HG03039 (cell line): ENCODE measurements at regions not wholly inside any gene's neighbourhood (a gene's known extent, or its start where the extent isn't known, plus 50 kb on each side); places are given as distances from the start of the nearest gene placed in this dataset.
"Not testable (repeated sequence)": the region's sequence is repeated elsewhere in the genome, so short reads cannot be mapped to it uniquely, and the experiment has no call there.

Experiments
- ATAC-seq: cut with Tn5 transposase; IDR thresholded peaks from one replicate; pipeline ENCODE4 v1.9.1; 2021; ENCODE audit warnings: mild to moderate bottlenecking, moderate library complexity; ENCODE audit not compliant: unreplicated experiment

DNA sequence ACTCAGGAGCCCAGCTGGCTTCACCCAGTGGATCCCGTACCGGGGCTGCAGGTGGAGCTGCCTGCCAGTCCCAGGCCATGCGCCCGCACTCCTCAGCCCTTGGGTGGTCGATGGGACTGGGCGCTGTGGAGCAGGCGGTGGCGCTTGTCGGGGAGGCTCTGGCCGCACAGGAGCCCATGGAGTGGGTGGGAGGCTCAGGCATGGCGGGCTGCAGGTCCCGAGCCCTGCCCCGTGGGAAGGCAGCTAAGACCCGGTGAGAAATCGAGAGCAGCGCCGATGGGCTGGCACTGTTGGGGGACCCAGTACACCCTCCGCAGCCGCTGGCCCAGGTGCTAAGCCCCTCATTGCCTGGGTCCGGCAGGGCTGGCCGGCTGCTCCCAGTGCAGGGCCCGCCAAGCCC, 1205.6 kb downstream of the DIAPH3 start:
- ATAC-seq, result not testable (repeated sequence)

DNA sequence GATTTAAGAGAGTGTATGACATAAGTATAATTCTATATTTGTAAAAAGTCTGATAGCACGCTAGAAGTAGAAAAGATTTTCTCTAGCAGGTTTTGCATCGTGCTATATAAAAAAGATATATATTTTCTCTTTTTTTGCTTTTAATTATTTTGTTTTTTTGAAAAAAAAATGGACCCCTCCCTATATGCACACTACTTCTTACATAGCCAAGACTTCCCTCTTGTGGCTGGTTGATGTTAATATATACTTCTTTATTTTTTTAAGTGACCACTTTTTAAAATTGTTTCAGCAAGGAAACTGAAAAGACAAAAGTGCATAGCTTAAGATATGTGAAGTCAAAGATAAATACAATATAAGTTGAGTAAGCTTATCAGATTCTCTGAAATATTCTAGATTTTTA, 1202.8 kb downstream of the DIAPH3 start:
- ATAC-seq, result no peak

DNA sequence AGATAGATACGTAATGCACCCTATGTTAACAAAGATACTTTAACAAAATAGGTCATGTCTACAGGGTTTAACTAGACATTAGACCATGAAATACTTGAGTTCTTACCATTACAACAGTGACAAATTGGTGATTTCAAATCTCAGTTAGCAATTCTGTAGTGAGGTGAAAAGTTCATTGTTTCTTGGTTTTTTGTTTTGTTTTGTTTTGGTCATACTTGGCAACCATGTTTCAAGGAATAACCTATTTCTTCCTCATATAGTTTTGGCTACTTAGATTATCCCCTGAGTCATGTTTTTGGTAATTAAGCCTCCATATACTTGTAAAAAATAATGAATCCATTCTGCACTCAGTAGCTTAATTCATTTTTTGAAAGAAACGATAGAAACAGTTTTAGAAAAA, 1200.4 kb downstream of the DIAPH3 start:
- no peak for ATAC-seq

DNA sequence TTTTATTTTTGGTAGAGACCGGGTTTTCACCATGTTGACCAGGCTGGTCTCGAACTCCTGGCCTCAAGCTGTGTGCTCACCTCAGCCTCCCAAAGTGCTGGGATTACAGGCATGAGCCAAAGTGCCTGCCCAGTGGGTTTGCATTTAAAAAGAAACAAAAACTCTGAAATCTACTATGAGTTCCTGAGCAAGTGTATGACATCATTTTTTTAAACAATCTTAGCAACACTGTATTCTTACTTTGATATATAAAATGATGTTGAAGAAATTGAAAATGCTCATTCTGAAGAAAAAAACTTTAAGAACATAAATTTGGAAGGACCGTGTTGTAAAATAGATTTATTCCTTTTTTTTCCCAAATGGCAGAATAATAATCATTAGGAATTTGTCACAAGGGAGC, 1199.7 kb downstream of the DIAPH3 start:
- ATAC-seq, result no peak

GRCh38 chr13:58977085-58977484, 1186.6 kb downstream of the DIAPH3 start:
- no peak for ATAC-seq

GRCh38 chr13:58978331-58978730, 1185.4 kb downstream of the DIAPH3 start:
- ATAC-seq, result no peak

DNA sequence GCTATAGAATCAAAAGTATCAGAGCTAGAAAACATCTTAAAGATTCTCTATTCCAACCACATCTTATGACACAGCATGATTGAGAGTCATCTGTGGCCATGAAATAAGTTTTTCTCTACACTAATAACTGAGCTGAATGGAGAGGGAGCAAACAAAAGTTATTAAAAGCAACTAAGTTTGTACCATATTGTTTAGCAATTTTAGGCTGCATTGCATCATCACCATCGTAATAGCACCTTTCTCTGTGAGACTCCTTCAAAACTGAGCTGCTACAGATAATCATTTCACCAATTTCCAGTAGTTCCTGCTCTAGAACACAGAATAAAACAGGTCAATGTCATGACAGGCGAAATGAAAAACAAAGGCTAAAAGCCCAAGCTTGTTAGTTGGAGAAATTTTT, 1183.9 kb downstream of the DIAPH3 start:
- no peak for ATAC-seq

- ATAC-seq, result no peak
These were observed 1177.9 kb downstream of the DIAPH3 start for GRCh38 chr13:58985845-58986244.

- ATAC-seq, result no peak
These were observed 1174.2 kb downstream of the DIAPH3 start for GRCh38 chr13:58989556-58989955.

DNA sequence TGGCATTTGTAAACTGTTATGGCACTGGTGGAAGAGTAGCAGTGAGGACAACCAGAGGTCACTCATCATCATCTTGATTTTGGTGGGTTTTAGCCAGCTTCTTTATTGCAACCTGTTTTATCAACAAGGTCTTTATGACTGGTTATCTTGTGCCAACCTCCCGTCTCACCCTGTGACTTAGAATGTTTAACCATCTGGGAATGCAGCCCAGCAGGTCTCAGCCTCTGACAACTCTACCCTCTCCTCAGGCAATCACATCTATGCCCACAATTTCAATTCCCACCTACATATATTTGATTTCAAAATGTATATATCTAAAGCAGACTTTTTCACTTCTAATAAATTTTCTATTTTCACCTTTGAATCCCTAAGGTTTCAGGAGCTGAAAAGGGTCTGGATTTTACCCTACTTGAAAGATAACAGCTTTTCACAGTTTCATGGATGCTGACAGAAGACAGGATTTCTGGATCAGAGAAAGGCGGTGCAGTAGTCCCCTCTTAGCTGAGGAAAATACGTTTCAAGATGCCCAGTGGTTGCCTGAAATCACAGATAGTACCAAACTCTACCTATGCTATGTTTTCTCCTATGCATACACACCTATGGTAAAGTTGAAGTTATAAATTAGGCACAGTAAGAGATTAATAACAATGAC, 1171.8 kb downstream of the DIAPH3 start:
- ATAC-seq, result no peak

DNA sequence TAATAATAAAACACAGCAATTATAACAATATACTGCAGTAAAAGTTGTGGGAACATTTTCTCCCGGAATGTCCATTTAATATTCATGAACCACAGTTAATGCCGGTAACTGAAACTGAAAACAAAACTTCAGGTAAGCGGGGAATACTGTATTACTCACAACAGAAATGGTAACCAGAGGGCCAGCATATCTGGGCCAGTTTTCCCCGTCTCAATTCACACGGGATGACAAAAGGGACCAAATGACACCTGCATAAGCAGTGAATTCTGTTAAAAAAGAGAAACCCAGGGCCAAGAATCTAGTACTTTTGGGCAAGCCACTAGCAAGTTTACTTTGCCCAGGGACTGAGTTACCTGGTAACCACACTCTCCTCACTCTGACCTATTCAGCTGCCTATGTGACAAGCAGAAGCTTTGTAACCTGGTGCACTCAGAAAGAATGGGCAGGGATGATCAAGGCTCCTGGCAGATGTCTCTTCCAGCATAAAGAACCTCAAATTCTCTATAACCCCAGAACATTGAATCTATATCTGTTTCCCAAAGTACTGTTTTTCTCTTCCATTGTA, 1171.2 kb downstream of the DIAPH3 start:
- ATAC-seq, result no peak

- ATAC-seq, result no peak
These were observed 1169.7 kb downstream of the DIAPH3 start for GRCh38 chr13:58994077-58994476.

DNA sequence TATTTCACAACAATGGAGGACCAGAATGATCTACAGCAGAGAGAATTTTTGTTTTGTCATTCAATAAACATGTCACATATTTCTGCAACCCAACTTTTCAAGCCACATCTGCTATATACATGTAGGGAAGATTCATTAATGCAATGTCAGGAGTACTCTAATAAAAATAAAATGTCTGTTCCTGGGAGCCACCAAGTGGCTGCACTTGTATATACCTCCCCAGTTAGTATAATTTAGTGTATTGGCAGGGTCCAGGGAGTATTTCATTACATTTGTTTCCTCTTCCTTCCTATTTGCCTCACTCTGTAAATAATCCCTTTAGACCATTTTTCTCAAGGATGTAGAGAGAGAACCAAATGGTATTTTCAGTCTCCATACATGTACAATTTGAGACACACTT, 1169.0 kb downstream of the DIAPH3 start:
- no peak for ATAC-seq

- ATAC-seq, result no peak
These were observed 1165.0 kb downstream of the DIAPH3 start for GRCh38 chr13:58998716-58999115.

GRCh38 chr13:58999851-59000250, 1163.9 kb downstream of the DIAPH3 start:
- no peak for ATAC-seq

GRCh38 chr13:59000770-59001169, 1163.0 kb downstream of the DIAPH3 start:
- no peak for ATAC-seq

GRCh38 chr13:59012731-59013130, 1151.0 kb downstream of the DIAPH3 start:
- no peak for ATAC-seq

- ATAC-seq, result no peak
These were observed 1147.5 kb downstream of the DIAPH3 start for GRCh38 chr13:59016250-59016649.

DNA sequence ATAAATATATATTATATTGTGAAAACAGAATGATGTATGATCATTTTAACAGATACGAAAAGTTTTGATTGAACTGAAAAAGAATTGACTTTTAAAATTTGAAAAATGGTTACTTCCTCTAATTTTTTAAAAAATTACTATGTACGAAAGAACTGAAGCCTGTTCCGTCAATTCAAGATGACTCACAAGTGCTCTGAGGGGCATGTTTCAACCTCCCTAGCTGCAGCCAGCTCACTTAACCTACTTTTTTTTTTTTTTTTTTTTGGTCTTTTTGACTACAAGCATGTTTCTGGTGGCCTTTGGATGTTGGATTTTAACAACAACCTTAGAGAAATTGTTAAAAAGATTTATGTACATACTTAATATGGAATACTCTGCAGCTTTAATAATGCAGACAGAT, 1139.3 kb downstream of the DIAPH3 start:
- no peak for ATAC-seq

DNA sequence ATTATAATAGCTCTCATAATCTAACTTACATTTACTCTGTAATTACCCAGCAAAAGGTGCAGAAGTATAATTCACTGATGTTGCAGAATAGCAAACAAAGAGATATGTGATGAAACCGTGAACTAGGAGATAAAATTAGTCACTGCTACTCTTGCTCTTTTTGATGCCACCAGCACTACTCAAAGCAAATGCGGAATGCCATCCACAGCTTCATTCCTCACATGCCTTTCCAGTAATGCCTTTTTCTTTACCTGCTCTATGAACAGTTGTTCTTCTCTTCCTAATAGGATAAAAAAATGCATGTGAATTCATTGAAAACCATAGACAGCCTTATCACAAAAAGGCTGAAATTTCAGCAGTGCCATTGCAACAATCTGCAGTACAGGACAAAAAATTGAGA, 1129.5 kb downstream of the DIAPH3 start:
- ATAC-seq, result no peak

DNA sequence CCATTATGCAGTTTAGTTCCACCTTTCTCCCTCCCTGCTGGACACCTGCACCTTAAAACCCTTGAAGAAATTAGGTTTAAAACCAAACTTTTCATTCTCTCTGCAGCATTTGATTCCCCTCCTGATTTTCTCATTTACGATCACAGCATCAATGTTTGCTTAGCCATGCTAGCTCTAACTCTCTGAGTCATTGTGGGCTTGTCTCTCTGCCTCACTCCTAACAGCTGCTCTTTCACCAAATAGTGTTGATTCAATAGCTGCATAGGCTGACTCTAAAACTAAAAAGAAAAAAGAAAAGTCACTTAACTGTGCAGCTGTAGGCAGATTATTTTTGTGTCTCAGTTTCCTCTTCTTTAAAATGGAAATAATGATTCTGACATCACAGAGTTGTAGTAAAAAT, 1124.9 kb downstream of the DIAPH3 start:
- ATAC-seq, result no peak

DNA sequence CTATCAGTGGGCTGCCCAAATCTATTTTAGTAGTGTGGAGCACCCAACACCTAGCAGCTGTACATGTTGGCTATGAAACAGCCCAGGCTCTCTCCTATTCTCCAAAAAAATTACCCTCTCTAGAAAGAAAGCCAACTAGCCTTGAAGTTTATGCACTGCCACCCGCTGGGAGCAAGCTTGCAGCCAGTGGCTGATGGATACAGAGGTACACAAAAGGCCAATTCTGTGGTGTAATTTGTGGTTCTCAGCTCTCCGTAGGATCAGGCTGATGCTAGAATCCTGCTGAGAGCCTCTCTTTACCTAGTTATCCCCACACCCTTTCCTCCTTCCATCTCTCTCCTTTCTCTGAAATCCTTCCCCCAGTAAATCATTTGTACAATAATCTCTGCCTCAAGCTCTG, 1120.7 kb downstream of the DIAPH3 start:
- ATAC-seq, result no peak

- ATAC-seq, result no peak
These were observed 1116.2 kb downstream of the DIAPH3 start for GRCh38 chr13:59047546-59047945.
